K562 (cell line): ENCODE measurements at regions not wholly inside any gene's neighbourhood (a gene's known extent, or its start where the extent isn't known, plus 50 kb on each side); places are given as distances from the start of the nearest gene placed in this dataset.

ENCODE experiments used
- BRD4 ChIP-seq: fragments of 200-600 bp; sonication (generic); IDR thresholded peaks from 2 replicates; pipeline ENCODE4 v1.6.1; 2017; ENCODE audit warnings: inconsistent platforms
- ETV5 ChIP-seq: sonication (generic); formaldehyde crosslinking; IDR thresholded peaks from 2 replicates; pipeline ENCODE4 v1.4.0; 2020; ENCODE audit warnings: low read depth, mild to moderate bottlenecking, missing genetic modification reagents
- EZH2 ChIP-seq: IDR thresholded peaks from 2 replicates; pipeline ENCODE4 v1.6.1; 2012; ENCODE audit warnings: low read depth, mild to moderate bottlenecking, inconsistent platforms, low read length, borderline replicate concordance
- FOXM1 ChIP-seq, 2 experiments: fragments of 450-650 bp in 1 of 2; sonication (generic) in 1 of 2; formaldehyde crosslinking in 1 of 2; IDR thresholded peaks; 2 replicates each; pipeline versions ENCODE4 v1.6.1 to v1.9.0; 2017 to 2022; ENCODE audit warnings: low read depth in 2 of 2, mild to moderate bottlenecking in 2 of 2, missing genetic modification reagents in 1 of 2, moderate library complexity in 1 of 2
- RUNX1 ChIP-seq: sonication (generic); IDR thresholded peaks from 2 replicates; pipeline ENCODE4 v1.6.1; 2016; ENCODE audit warnings: antibody characterized with exemption, low read depth
- SUPT5H ChIP-seq: fragments of 450-650 bp; IDR thresholded peaks from 2 replicates; pipeline ENCODE4 v1.6.1; 2016
- TARDBP ChIP-seq: fragments of 450-650 bp; IDR thresholded peaks from 2 replicates; pipeline ENCODE4 v1.6.1; 2016
- TBL1XR1 ChIP-seq, 2 experiments: IDR thresholded peaks; 2 replicates each; pipeline ENCODE4 v1.6.1; 2012; ENCODE audit warnings: improper control_type of control experiment in 2 of 2, low read length in 2 of 2, mild to moderate bottlenecking in 1 of 2
- TEAD2 ChIP-seq: fragments of 450-650 bp; IDR thresholded peaks from 2 replicates; pipeline ENCODE4 v1.6.1; 2016; ENCODE audit warnings: missing genetic modification characterization, control low read depth, missing compliant biosample characterization
- XRCC5 ChIP-seq: fragments of 200-400 bp; formaldehyde crosslinking; IDR thresholded peaks from 2 replicates; pipeline ENCODE4 v1.6.1; 2017; ENCODE audit warnings: low read depth, mild to moderate bottlenecking, low read length
- ZBTB8A ChIP-seq: fragments of 450-650 bp; IDR thresholded peaks from 2 replicates; pipeline ENCODE4 v1.6.1; 2018; ENCODE audit warnings: mild to moderate bottlenecking, moderate library complexity; ENCODE audit not compliant: partially characterized antibody
- ZNF174 ChIP-seq: fragments of 250-450 bp; sonication (Bioruptor Pico); IDR thresholded peaks from 2 replicates; pipeline ENCODE4 v1.4.0; 2020; ENCODE audit warnings: mild to moderate bottlenecking
- ZNF253 ChIP-seq: fragments of 250-450 bp; sonication (Bioruptor Pico); conservative IDR thresholded peaks from 2 replicates; pipeline ENCODE4 v1.6.1; 2021; ENCODE audit warnings: mild to moderate bottlenecking
- ZNF75A ChIP-seq: fragments of 450-650 bp; formaldehyde crosslinking; IDR thresholded peaks from 2 replicates; pipeline ENCODE4 v1.4.0; 2020; ENCODE audit warnings: mild to moderate bottlenecking
- ZNF79 ChIP-seq: fragments of 250-450 bp; sonication (Bioruptor Pico); IDR thresholded peaks from 2 replicates; pipeline ENCODE4 v1.4.0; 2020; ENCODE audit warnings: low read depth, mild to moderate bottlenecking, moderate library complexity
- TF ChIP-seq, protein P1 (sequence below): fragments of 250-450 bp; sonication (Bioruptor Pico); IDR thresholded peaks from 2 replicates; pipeline ENCODE4 v1.4.0; 2020; ENCODE audit warnings: mild to moderate bottlenecking, moderate library complexity, borderline replicate concordance
- TF ChIP-seq, protein P2 (sequence below): fragments of 450-650 bp; IDR thresholded peaks from 2 replicates; pipeline ENCODE4 v1.7.1; 2018; ENCODE audit warnings: mild to moderate bottlenecking, low read depth; ENCODE audit not compliant: partially characterized antibody
- TF ChIP-seq, protein P3 (sequence below), 2 experiments: IDR thresholded peaks; 2 replicates each; pipeline ENCODE4 v1.6.1; 2011; ENCODE audit warnings: borderline replicate concordance in 1 of 2, control low read depth in 1 of 2, low read depth in 1 of 2, low read length in 1 of 2, mild to moderate bottlenecking in 1 of 2, mixed read lengths in 1 of 2, moderate library complexity in 1 of 2; ENCODE audit not compliant: insufficient read depth in 1 of 2, insufficient read length in 1 of 2, poor library complexity in 1 of 2, severe bottlenecking in 1 of 2; ENCODE audit errors: extremely low read depth in 1 of 2
- TF ChIP-seq, protein P4 (sequence below): fragments of 250-450 bp; sonication (Bioruptor Pico); IDR thresholded peaks from 2 replicates; pipeline ENCODE4 v1.4.0; 2020; ENCODE audit warnings: borderline replicate concordance

DNA sequence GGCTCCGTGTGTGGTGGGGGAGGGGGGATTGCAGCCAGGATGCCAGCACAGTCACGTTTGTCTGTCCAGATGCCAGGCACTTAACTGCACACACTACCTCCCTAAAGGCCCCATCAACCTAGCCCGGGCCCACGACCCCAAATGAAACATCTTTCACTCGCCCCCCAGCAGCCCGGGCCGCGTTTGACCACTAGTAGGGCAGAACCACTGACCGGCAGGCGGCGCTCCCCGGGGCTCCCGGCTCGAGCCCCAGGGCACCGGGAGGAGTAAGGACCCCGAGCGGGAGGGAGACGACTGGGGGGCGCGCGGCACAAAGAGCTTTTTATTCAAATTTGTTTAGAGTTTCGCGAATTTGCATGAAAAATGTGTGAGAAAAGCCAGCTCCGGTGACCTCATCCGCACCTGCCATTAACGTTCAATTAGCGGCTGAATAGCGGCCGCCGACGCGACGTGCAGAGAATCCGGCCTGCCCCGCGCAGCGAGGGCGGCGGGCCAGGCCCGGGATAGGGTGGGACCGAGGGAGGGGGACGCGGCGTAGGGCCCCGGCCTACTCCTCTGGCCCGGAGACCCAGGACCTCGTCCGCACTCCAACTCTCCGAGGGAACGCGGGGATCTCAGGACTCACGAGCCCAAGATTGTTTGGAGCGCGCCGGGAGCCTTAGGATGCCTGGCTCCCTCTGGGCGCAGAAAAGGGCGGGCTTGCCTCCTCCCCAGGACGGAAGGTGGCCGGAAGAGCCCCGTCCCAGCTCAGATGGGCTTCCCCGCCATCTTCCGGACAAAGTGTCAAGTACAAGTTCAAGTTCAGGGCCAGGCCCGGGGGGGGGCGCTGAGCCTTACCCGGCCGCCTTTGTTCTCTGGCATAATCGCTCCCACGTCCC lies 64.9 kb upstream of the POLG start (continued):
- TF ChIP-seq ZNF174 (CRISPR knock-in tag), result no peak
- TF ChIP-seq RUNX1, result no peak
- TF ChIP-seq, protein P1, sequence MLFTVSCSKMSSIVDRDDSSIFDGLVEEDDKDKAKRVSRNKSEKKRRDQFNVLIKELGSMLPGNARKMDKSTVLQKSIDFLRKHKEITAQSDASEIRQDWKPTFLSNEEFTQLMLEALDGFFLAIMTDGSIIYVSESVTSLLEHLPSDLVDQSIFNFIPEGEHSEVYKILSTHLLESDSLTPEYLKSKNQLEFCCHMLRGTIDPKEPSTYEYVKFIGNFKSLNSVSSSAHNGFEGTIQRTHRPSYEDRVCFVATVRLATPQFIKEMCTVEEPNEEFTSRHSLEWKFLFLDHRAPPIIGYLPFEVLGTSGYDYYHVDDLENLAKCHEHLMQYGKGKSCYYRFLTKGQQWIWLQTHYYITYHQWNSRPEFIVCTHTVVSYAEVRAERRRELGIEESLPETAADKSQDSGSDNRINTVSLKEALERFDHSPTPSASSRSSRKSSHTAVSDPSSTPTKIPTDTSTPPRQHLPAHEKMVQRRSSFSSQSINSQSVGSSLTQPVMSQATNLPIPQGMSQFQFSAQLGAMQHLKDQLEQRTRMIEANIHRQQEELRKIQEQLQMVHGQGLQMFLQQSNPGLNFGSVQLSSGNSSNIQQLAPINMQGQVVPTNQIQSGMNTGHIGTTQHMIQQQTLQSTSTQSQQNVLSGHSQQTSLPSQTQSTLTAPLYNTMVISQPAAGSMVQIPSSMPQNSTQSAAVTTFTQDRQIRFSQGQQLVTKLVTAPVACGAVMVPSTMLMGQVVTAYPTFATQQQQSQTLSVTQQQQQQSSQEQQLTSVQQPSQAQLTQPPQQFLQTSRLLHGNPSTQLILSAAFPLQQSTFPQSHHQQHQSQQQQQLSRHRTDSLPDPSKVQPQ, result no peak
- no peak for TF ChIP-seq TBL1XR1 (IDR thresholded peaks at IDR 0.05; ENCODE audit: low read length in 2 of 2)
- TF ChIP-seq, protein P2, sequence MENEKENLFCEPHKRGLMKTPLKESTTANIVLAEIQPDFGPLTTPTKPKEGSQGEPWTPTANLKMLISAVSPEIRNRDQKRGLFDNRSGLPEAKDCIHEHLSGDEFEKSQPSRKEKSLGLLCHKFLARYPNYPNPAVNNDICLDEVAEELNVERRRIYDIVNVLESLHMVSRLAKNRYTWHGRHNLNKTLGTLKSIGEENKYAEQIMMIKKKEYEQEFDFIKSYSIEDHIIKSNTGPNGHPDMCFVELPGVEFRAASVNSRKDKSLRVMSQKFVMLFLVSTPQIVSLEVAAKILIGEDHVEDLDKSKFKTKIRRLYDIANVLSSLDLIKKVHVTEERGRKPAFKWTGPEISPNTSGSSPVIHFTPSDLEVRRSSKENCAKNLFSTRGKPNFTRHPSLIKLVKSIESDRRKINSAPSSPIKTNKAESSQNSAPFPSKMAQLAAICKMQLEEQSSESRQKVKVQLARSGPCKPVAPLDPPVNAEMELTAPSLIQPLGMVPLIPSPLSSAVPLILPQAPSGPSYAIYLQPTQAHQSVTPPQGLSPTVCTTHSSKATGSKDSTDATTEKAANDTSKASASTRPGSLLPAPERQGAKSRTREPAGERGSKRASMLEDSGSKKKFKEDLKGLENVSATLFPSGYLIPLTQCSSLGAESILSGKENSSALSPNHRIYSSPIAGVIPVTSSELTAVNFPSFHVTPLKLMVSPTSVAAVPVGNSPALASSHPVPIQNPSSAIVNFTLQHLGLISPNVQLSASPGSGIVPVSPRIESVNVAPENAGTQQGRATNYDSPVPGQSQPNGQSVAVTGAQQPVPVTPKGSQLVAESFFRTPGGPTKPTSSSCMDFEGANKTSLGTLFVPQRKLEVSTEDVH, result no peak
- TF ChIP-seq XRCC5, result no peak
- no peak for TF ChIP-seq ZBTB8A
- TF ChIP-seq SUPT5H, result no peak
- TF ChIP-seq, protein P3, sequence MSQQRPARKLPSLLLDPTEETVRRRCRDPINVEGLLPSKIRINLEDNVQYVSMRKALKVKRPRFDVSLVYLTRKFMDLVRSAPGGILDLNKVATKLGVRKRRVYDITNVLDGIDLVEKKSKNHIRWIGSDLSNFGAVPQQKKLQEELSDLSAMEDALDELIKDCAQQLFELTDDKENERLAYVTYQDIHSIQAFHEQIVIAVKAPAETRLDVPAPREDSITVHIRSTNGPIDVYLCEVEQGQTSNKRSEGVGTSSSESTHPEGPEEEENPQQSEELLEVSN (IDR thresholded peaks at IDR 0.05; ENCODE audit: borderline replicate concordance in 1 of 2, extremely low read depth in 1 of 2, insufficient read depth in 1 of 2, insufficient read length in 1 of 2, low read depth in 1 of 2, low read length in 1 of 2, poor library complexity in 1 of 2, severe bottlenecking in 1 of 2), result peak in 1 of 2 experiments; percentile 36
- TF ChIP-seq TARDBP, result no peak
- no peak for TF ChIP-seq TEAD2
- TF ChIP-seq ZNF79 (CRISPR knock-in tag), result no peak
- no peak for TF ChIP-seq ZNF75A (CRISPR knock-in tag)
- no peak for TF ChIP-seq BRD4
- TF ChIP-seq, protein P4, sequence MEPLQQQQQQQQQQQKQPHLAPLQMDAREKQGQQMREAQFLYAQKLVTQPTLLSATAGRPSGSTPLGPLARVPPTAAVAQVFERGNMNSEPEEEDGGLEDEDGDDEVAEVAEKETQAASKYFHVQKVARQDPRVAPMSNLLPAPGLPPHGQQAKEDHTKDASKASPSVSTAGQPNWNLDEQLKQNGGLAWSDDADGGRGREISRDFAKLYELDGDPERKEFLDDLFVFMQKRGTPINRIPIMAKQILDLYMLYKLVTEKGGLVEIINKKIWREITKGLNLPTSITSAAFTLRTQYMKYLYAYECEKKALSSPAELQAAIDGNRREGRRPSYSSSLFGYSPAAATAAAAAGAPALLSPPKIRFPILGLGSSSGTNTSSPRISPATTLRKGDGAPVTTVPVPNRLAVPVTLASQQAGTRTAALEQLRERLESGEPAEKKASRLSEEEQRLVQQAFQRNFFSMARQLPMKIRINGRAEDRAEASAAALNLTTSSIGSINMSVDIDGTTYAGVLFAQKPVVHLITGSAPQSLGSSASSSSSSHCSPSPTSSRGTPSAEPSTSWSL (CRISPR knock-in tag), result no peak
- no peak for TF ChIP-seq EZH2
- TF ChIP-seq ETV5 (CRISPR knock-in tag), result peak; percentile 50; the same call in 1 of the 2 replicates
- TF ChIP-seq FOXM1 (IDR thresholded peaks at IDR 0.05; ENCODE audit: low read depth), result no peak
- no peak for TF ChIP-seq FOXM1 (CRISPR knock-in tag; IDR thresholded peaks at IDR 0.05; ENCODE audit: low read depth)
- no peak for TF ChIP-seq ZNF253 (CRISPR knock-in tag)
